Liver (tissue), 8 donors: ENCODE measurements at regions not wholly inside any gene's neighbourhood (a gene's known extent, or its start where the extent isn't known, plus 50 kb on each side); places are given as distances from the start of the nearest gene placed in this dataset.

Experiments used
- DNase-seq: peaks from one replicate; pipeline ENCODE4 v3.0.0-alpha.2; 2017; ENCODE audit warnings: low spot score
- H3K27ac ChIP-seq, 2 donors: one replicate each; pipeline ENCODE4 v1.7.0; 2013; ENCODE audit warnings: inconsistent platforms in 2 of 2, low read length in 2 of 2, control low read depth in 1 of 2, low read depth in 1 of 2, mild to moderate bottlenecking in 1 of 2
- H3K27me3 ChIP-seq, 4 donors: one replicate each; pipeline versions ENCODE4 v1.6.1 to v1.7.0; 2013; ENCODE audit warnings: low read length in 3 of 4, inconsistent platforms in 1 of 4, mild to moderate bottlenecking in 1 of 4, moderate library complexity in 1 of 4; ENCODE audit not compliant: control insufficient read depth in 4 of 4, insufficient read depth in 4 of 4
- H3K36me3 ChIP-seq, 4 donors: one replicate each; pipeline versions ENCODE4 v1.6.1 to v1.7.0; 2013; ENCODE audit warnings: low read length in 3 of 4, mild to moderate bottlenecking in 3 of 4, low read depth in 1 of 4, moderate library complexity in 1 of 4; ENCODE audit not compliant: control insufficient read depth in 4 of 4, insufficient read depth in 3 of 4
- H3K4me1 ChIP-seq, 4 donors: one replicate each; pipeline versions ENCODE4 v1.6.1 to v1.7.0; 2013; ENCODE audit warnings: low read length in 3 of 4, mild to moderate bottlenecking in 3 of 4, moderate library complexity in 1 of 4; ENCODE audit not compliant: control insufficient read depth in 4 of 4, insufficient read depth in 4 of 4
- H3K4me3 ChIP-seq, 3 donors: one replicate each; pipeline versions ENCODE4 v1.6.1 to v1.7.0; 2013; ENCODE audit warnings: low read length in 3 of 3, control low read depth in 1 of 3, low read depth in 1 of 3, mild to moderate bottlenecking in 1 of 3
- H3K9ac ChIP-seq, 2 donors: one replicate each; pipeline ENCODE4 v1.7.0; 2013; ENCODE audit warnings: low read length in 2 of 2, mild to moderate bottlenecking in 2 of 2, moderate library complexity in 2 of 2, control low read depth in 1 of 2, low read depth in 1 of 2
- H3K9me3 ChIP-seq, 4 donors: one replicate each; pipeline versions ENCODE4 v1.6.1 to v1.7.0; 2013; ENCODE audit warnings: low read length in 3 of 4; ENCODE audit not compliant: control insufficient read depth in 4 of 4
- CTCF ChIP-seq: fragments of 150-350 bp; IDR thresholded peaks from 2 replicates; pipeline ENCODE4 v1.5.1; 2017; ENCODE audit warnings: improper control_type of control experiment, low read depth, low read length; ENCODE audit not compliant: missing input control
- EGR1 ChIP-seq, 2 donors: IDR thresholded peaks; 2 replicates each; pipeline ENCODE4 v1.6.1; 2016 to 2018; ENCODE audit warnings: antibody characterized with exemption in 2 of 2, low read depth in 2 of 2
- FOXA1 ChIP-seq: IDR thresholded peaks from 2 replicates; pipeline ENCODE4 v1.6.1; 2016; ENCODE audit warnings: antibody characterized with exemption
- FOXA2 ChIP-seq: IDR thresholded peaks from 2 replicates; pipeline ENCODE4 v1.6.1; 2016; ENCODE audit warnings: antibody characterized with exemption
- GABPA ChIP-seq, 2 donors: IDR thresholded peaks in 1 of 2; conservative IDR thresholded peaks in 1 of 2; 2 replicates each; pipeline ENCODE4 v1.6.1; 2016; ENCODE audit warnings: antibody characterized with exemption in 2 of 2, mild to moderate bottlenecking in 1 of 2, moderate library complexity in 1 of 2
- HNF4A ChIP-seq, 2 donors: conservative IDR thresholded peaks; 2 replicates each; pipeline ENCODE4 v1.6.1; 2016; ENCODE audit warnings: antibody characterized with exemption in 2 of 2, mild to moderate bottlenecking in 2 of 2
- HNF4G ChIP-seq: IDR thresholded peaks from 2 replicates; pipeline ENCODE4 v1.6.1; 2016; ENCODE audit warnings: antibody characterized with exemption
- JUND ChIP-seq, 2 donors: IDR thresholded peaks; 2 replicates each; pipeline ENCODE4 v1.6.1; 2016; ENCODE audit warnings: antibody characterized with exemption in 2 of 2
- NR2F2 ChIP-seq: IDR thresholded peaks from 2 replicates; pipeline ENCODE4 v1.6.1; 2016; ENCODE audit warnings: antibody characterized with exemption
- RAD21 ChIP-seq, 2 donors: IDR thresholded peaks; 2 replicates each; pipeline ENCODE4 v1.6.1; 2016; ENCODE audit warnings: antibody characterized with exemption in 2 of 2, mild to moderate bottlenecking in 2 of 2
- RXRA ChIP-seq, 2 donors: IDR thresholded peaks; 2 replicates each; pipeline ENCODE4 v1.6.1; 2017 to 2018; ENCODE audit warnings: antibody characterized with exemption in 2 of 2, mild to moderate bottlenecking in 1 of 2
- SP1 ChIP-seq: IDR thresholded peaks from 2 replicates; pipeline ENCODE4 v1.6.1; 2018; ENCODE audit warnings: antibody characterized with exemption, mild to moderate bottlenecking
- TAF1 ChIP-seq: conservative IDR thresholded peaks from 2 replicates; pipeline ENCODE4 v1.6.1; 2016; ENCODE audit warnings: antibody characterized with exemption, mild to moderate bottlenecking
- YY1 ChIP-seq: IDR thresholded peaks from 2 replicates; pipeline ENCODE4 v1.6.1; 2016; ENCODE audit warnings: antibody characterized with exemption, mild to moderate bottlenecking
- ZBTB33 ChIP-seq: IDR thresholded peaks from 2 replicates; pipeline ENCODE4 v1.6.1; 2016; ENCODE audit warnings: antibody characterized with exemption
- WGBS: extraction: QIAGEN DNeasy Blood & Tissue Kit; methylation state at CpG from one replicate; pipeline ENCODE4 v1.1.7; 2013; 5-methylcytosine and 5-hydroxymethylcytosine counted together
- TF ChIP-seq, protein P1 (sequence below): IDR thresholded peaks from 2 replicates; pipeline ENCODE4 v1.6.1; 2016; ENCODE audit warnings: antibody characterized with exemption, mild to moderate bottlenecking
- TF ChIP-seq, protein P2 (sequence below): IDR thresholded peaks from 2 replicates; pipeline ENCODE4 v1.6.1; 2016; ENCODE audit warnings: antibody characterized with exemption
- TF ChIP-seq, protein P3 (sequence below): IDR thresholded peaks from 2 replicates; pipeline ENCODE4 v1.6.1; 2016; ENCODE audit warnings: antibody characterized with exemption
- donor health status: healthy.
- donor health status: healthy.
- donor health status: healthy.
- donor health status: healthy.
- donor health status: healthy.

DNA sequence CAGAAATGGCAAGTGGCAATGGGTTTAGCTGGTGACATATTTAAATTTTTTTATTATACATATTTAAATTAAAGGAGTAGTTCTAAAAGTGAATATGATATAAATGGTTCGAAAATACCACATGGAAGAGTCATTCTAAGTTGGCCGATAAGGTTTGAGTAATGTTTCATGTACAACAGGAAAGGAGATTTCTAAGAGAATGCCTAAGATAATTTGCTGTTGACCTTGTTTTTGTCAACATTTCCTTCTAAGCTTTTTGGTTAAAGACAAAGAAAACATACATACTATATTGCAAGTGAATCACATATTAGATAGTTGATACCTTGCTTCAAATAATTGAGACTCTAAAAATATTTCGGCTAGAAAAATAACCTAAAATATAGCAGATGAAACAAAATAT lies 526.6 kb upstream of the SLIT2 start:
- Histone ChIP-seq H3K4me1 (no peaks in the 10 kb centered on the region), H3K36me3 (no peaks in the 10 kb centered on the region), H3K9me3 (no peaks in the 10 kb centered on the region), H3K27me3 (no peaks in the 10 kb centered on the region), H3K27ac (no peak overlapping the region), H3K9ac (no peak overlapping the region), H3K4me3 (no peak overlapping the region)
- 69% methylated on average over 3 of the region's 3 CpGs for WGBS
- DNase-seq = no peak
- TF ChIP-seq FOXA2 (no peak), YY1 (no peak), RXRA (IDR thresholded peaks at IDR 0.05) (no peak), RAD21 (IDR thresholded peaks at IDR 0.05) (no peak), TAF1 (no peak), GABPA (IDR thresholded peaks at IDR 0.05 in 1 of 2, conservative IDR thresholded peaks at IDR 0.05 in 1 of 2) (no peak), NR2F2 (no peak), ZBTB33 (no peak), CTCF (no peak), HNF4A (conservative IDR thresholded peaks at IDR 0.05) (no peak), EGR1 (IDR thresholded peaks at IDR 0.05; ENCODE audit: low read depth in 2 of 2) (no peak), HNF4G (no peak), FOXA1 (no peak), SP1 (no peak), JUND (IDR thresholded peaks at IDR 0.05) (no peak)
- TF ChIP-seq, protein P1, sequence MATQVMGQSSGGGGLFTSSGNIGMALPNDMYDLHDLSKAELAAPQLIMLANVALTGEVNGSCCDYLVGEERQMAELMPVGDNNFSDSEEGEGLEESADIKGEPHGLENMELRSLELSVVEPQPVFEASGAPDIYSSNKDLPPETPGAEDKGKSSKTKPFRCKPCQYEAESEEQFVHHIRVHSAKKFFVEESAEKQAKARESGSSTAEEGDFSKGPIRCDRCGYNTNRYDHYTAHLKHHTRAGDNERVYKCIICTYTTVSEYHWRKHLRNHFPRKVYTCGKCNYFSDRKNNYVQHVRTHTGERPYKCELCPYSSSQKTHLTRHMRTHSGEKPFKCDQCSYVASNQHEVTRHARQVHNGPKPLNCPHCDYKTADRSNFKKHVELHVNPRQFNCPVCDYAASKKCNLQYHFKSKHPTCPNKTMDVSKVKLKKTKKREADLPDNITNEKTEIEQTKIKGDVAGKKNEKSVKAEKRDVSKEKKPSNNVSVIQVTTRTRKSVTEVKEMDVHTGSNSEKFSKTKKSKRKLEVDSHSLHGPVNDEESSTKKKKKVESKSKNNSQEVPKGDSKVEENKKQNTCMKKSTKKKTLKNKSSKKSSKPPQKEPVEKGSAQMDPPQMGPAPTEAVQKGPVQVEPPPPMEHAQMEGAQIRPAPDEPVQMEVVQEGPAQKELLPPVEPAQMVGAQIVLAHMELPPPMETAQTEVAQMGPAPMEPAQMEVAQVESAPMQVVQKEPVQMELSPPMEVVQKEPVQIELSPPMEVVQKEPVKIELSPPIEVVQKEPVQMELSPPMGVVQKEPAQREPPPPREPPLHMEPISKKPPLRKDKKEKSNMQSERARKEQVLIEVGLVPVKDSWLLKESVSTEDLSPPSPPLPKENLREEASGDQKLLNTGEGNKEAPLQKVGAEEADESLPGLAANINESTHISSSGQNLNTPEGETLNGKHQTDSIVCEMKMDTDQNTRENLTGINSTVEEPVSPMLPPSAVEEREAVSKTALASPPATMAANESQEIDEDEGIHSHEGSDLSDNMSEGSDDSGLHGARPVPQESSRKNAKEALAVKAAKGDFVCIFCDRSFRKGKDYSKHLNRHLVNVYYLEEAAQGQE = no peak
- TF ChIP-seq, protein P2, sequence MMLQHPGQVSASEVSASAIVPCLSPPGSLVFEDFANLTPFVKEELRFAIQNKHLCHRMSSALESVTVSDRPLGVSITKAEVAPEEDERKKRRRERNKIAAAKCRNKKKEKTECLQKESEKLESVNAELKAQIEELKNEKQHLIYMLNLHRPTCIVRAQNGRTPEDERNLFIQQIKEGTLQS = no peak
- TF ChIP-seq, protein P3, sequence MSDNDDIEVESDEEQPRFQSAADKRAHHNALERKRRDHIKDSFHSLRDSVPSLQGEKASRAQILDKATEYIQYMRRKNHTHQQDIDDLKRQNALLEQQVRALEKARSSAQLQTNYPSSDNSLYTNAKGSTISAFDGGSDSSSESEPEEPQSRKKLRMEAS = no peak

- Histone ChIP-seq H3K27ac (no peak overlapping the region), H3K9me3 (no peaks in the 10 kb centered on the region), H3K4me1 (no peaks in the 10 kb centered on the region), H3K9ac (no peak overlapping the region), H3K36me3 (no peaks in the 10 kb centered on the region), H3K4me3 (no peak overlapping the region), H3K27me3 (no peaks in the 10 kb centered on the region)
- no peak for DNase-seq
- WGBS = 63% methylated on average over 1 of the region's 1 CpG
- no peak for TF ChIP-seq RAD21 (IDR thresholded peaks at IDR 0.05)
- TF ChIP-seq HNF4A (conservative IDR thresholded peaks at IDR 0.05) = no peak
- TF ChIP-seq, protein P1 = no peak
- TF ChIP-seq, protein P3 = no peak
- no peak for TF ChIP-seq SP1
- TF ChIP-seq, protein P2 = no peak
- TF ChIP-seq ZBTB33 = no peak
Measured at GRCh38 chr4:19722404-19722803, 529.3 kb upstream of the SLIT2 start.
